PC-9 (cell line): ENCODE measurements at regions not wholly inside any gene's neighbourhood (a gene's known extent, or its start where the extent isn't known, plus 50 kb on each side); places are given as distances from the start of the nearest gene placed in this dataset.

Source experiments
- EZH2 ChIP-seq: fragments of 200-600 bp; sonication (generic); IDR thresholded peaks from 2 replicates; pipeline ENCODE4 v1.8.0; 2017; ENCODE audit warnings: antibody characterized with exemption, low read depth
- TF ChIP-seq, protein P1 (sequence below): fragments of 200-600 bp; sonication (generic); conservative IDR thresholded peaks from 2 replicates; pipeline ENCODE4 v1.6.1; 2017; ENCODE audit warnings: mixed run types, antibody characterized with exemption, mild to moderate bottlenecking, moderate library complexity

DNA sequence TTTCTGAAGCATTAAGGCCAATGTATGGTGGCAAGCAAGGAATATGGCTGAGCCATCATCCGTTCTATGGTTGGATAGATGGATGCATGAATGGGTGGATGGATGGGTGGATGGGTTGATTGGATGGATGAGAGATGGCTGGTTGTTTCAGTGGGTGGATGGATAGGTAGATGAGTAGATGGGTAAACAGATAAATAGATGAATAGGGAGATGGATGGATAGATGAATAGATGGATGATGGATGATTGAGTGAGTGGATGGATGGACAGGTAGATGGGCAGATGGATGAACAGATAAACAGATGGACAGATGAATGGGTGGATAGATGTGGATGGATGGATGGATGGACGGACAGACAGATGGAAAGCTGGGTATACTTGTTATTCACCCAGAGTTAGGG, 92.6 kb upstream of the ZNF618 start:
- TF ChIP-seq, protein P1, sequence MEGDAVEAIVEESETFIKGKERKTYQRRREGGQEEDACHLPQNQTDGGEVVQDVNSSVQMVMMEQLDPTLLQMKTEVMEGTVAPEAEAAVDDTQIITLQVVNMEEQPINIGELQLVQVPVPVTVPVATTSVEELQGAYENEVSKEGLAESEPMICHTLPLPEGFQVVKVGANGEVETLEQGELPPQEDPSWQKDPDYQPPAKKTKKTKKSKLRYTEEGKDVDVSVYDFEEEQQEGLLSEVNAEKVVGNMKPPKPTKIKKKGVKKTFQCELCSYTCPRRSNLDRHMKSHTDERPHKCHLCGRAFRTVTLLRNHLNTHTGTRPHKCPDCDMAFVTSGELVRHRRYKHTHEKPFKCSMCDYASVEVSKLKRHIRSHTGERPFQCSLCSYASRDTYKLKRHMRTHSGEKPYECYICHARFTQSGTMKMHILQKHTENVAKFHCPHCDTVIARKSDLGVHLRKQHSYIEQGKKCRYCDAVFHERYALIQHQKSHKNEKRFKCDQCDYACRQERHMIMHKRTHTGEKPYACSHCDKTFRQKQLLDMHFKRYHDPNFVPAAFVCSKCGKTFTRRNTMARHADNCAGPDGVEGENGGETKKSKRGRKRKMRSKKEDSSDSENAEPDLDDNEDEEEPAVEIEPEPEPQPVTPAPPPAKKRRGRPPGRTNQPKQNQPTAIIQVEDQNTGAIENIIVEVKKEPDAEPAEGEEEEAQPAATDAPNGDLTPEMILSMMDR = no peak
- no peak for TF ChIP-seq EZH2
